ENCODE measurements at regions not wholly inside any gene's neighbourhood (a gene's known extent, or its start where the extent isn't known, plus 50 kb on each side); places are given as distances from the start of the nearest gene placed in this dataset.

DNA sequence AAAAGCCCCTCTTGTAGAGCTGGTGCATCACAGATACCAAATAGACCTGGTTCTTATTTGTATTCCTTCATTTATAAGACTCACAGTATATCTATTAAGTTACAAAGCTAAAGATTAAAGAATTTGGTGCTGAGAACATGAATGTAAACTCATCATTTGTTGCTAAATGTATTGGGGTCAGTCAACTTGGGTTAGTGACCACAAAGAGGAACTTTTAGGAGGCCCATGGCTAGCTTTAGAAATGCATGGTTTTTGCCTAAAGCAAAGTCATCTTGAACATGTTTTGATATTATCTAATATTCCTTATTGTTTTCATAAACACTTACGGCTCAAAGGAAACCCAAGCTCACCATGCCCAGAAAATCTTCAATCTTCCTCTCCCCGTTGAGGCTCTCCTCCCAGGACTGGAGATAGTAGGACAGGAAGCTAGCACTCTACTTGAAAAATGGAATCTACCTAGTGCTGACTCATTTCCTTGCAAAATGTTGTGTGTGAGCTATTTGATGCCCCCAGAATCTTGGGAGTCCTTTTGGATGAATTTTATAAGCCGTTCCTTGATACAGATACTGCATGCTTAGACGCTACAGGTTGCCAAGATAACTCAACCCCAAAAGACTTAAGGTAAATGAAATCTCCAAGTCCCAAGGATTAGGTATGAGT, 121.4 kb downstream of the BMP2 start:
- no peak for TF ChIP-seq CTCF (IDR thresholded peaks at IDR 0.05)
- no peak for TF ChIP-seq POLR2A (IDR thresholded peaks at IDR 0.05)
